K562 (cell line): ENCODE measurements at regions not wholly inside any gene's neighbourhood (a gene's known extent, or its start where the extent isn't known, plus 50 kb on each side); places are given as distances from the start of the nearest gene placed in this dataset.

Source experiments
- ATAC-seq: fragments of 200-7000 bp; cut with Tn5 transposase; 3 replicates; pipeline ENCODE4 v1.9.1; 2020; ENCODE audit warnings: moderate library complexity
- BruUV-seq: library from RNA; stranded (reverse); fragments of 400-500 nt; replicated peaks from 2 replicates; lab custom pipeline; 2021; lab: Mats Ljungman, UMichigan
- CTCF ChIA-PET: fragments of 300-600 bp; formaldehyde crosslinking; extraction: SDS; loops from one replicate; lab custom pipeline; 2021; ENCODE audit warnings: low intra/inter-chr PET ratio; lab: Yijun Ruan, JAX
- POLR2A ChIA-PET: fragments of 300-600, 350-650 bp; sonication (Branson Sonifier 250); formaldehyde crosslinking; extraction: SDS; loops from one replicate; lab custom pipeline; 2021; ENCODE audit warnings: antibody characterized with exemption, inconsistent platforms; lab: Yijun Ruan, JAX
- DNase-seq, 4 experiments: peaks; one replicate each; pipeline versions ENCODE4 v3.0.0 to v3.0.0-alpha.2; 2011 to 2018; ENCODE audit warnings: low spot score in 3 of 4, mixed read lengths in 3 of 4; ENCODE audit errors: extremely low read depth in 1 of 4
- FAIRE-seq: peaks from 2 replicates; lab custom pipeline; 2011; peaks lifted over from hg19 to GRCh38; lab: Jason Lieb, UNC
- H2AFZ ChIP-seq: 2 replicates; pipeline ENCODE4 v1.6.0; 2011; ENCODE audit warnings: low read depth, low read length, control low read depth, inconsistent platforms
- H3K27ac ChIP-seq: fragments of 200-600 bp; 3 replicates; pipeline ENCODE4 v1.8.0; 2011; ENCODE audit warnings: low read depth, mild to moderate bottlenecking, control low read depth, inconsistent platforms, low read length, moderate library complexity, mixed read lengths; ENCODE audit errors: extremely low read depth
- H3K27me3 ChIP-seq, 2 experiments: fragments of 300-600 bp in 1 of 2; 2 replicates in 1 of 2; 3 replicates in 1 of 2; pipeline versions ENCODE4 v1.6.0 to v1.8.0; 2011; ENCODE audit warnings: inconsistent platforms in 2 of 2, low read length in 2 of 2, mild to moderate bottlenecking in 1 of 2, mixed read lengths in 1 of 2, moderate library complexity in 1 of 2; ENCODE audit not compliant: control insufficient read depth in 2 of 2, insufficient read depth in 2 of 2
- H3K36me3 ChIP-seq: fragments of 300-600 bp; 3 replicates; pipeline ENCODE4 v1.8.0; 2011; ENCODE audit warnings: mild to moderate bottlenecking, low read length, inconsistent platforms; ENCODE audit not compliant: control insufficient read depth, insufficient read depth
- H3K4me1 ChIP-seq, 2 experiments: fragments of 200-600 bp in 1 of 2; replicated peaks in 1 of 2; 2 replicates in 1 of 2; 3 replicates in 1 of 2; pipeline versions ENCODE4 v1.5.1 to v1.8.0; 2011; ENCODE audit warnings: inconsistent platforms in 2 of 2, low read length in 2 of 2, mild to moderate bottlenecking in 1 of 2, mixed read lengths in 1 of 2, moderate library complexity in 1 of 2; ENCODE audit not compliant: control insufficient read depth in 2 of 2, insufficient read depth in 2 of 2
- H3K4me2 ChIP-seq: 2 replicates; pipeline ENCODE4 v1.6.1; 2011; ENCODE audit warnings: low read length, control low read depth, inconsistent platforms, mixed read lengths; ENCODE audit not compliant: insufficient read depth
- H3K4me3 ChIP-seq: fragments of 200-600 bp; sonication (generic), shearing (Covaris generic); 2 replicates; pipeline ENCODE4 v1.5.1; 2016; ENCODE audit warnings: control low read depth, inconsistent platforms
- H3K79me2 ChIP-seq: fragments of 200-600 bp; 3 replicates; pipeline ENCODE4 v1.8.0; 2011; ENCODE audit warnings: low read length, inconsistent platforms; ENCODE audit not compliant: control insufficient read depth, insufficient read depth
- H3K9ac ChIP-seq, 2 experiments: 2 replicates each; pipeline versions ENCODE4 v1.6.0 to v1.6.1; 2011; ENCODE audit warnings: low read depth in 2 of 2, low read length in 2 of 2, control low read depth in 1 of 2, inconsistent platforms in 1 of 2, mild to moderate bottlenecking in 1 of 2, mixed read lengths in 1 of 2; ENCODE audit not compliant: insufficient read depth in 1 of 2
- H3K9me1 ChIP-seq: one replicate; pipeline ENCODE4 v1.6.0; 2011; ENCODE audit warnings: inconsistent platforms, mild to moderate bottlenecking, low read length, moderate library complexity; ENCODE audit not compliant: control insufficient read depth, insufficient read depth
- H3K9me3 ChIP-seq: replicated peaks from 2 replicates; pipeline ENCODE4 v1.5.1; 2011; ENCODE audit warnings: low read depth, low read length, inconsistent platforms; ENCODE audit not compliant: control insufficient read depth, insufficient read depth
- H4K20me1 ChIP-seq: replicated peaks from 2 replicates; pipeline ENCODE4 v1.6.1; 2011; ENCODE audit warnings: low read length, inconsistent platforms, mixed read lengths; ENCODE audit not compliant: control insufficient read depth, insufficient read depth
- CHD1 ChIP-seq: fragments of 200-600 bp; sonication (generic); IDR thresholded peaks from one replicate; pipeline ENCODE4 v1.6.1; 2012; ENCODE audit warnings: mild to moderate bottlenecking, moderate library complexity, low read length, inconsistent platforms
- E2F8 ChIP-seq: fragments of 450-650 bp; IDR thresholded peaks from 2 replicates; pipeline ENCODE4 v1.7.1; 2018; ENCODE audit warnings: mild to moderate bottlenecking, low read depth; ENCODE audit not compliant: partially characterized antibody
- RAD51 ChIP-seq: fragments of 450-650 bp; IDR thresholded peaks from 2 replicates; pipeline ENCODE4 v1.7.1; 2016; ENCODE audit warnings: low read depth, mild to moderate bottlenecking, borderline replicate concordance
- TBL1XR1 ChIP-seq, 2 experiments: IDR thresholded peaks; 2 replicates each; pipeline ENCODE4 v1.6.1; 2012; ENCODE audit warnings: improper control_type of control experiment in 2 of 2, low read length in 2 of 2, mild to moderate bottlenecking in 1 of 2
- XRCC5 ChIP-seq: fragments of 200-400 bp; formaldehyde crosslinking; IDR thresholded peaks from 2 replicates; pipeline ENCODE4 v1.6.1; 2017; ENCODE audit warnings: low read depth, mild to moderate bottlenecking, low read length
- WGBS: fragments of 100-300 bp; shearing (Covaris generic); methylation state at CpG from one replicate; pipeline ENCODE4 v1.1.6; 2016; ENCODE audit warnings: low coverage, mixed read lengths; ENCODE audit not compliant: insufficient coverage; ENCODE audit errors: missing lambda C conversion rate; 5-methylcytosine and 5-hydroxymethylcytosine counted together
- in situ Hi-C: fragments of 300-500 bp; cut with MboI; formaldehyde crosslinking; loops from 4 replicates; pipeline ENCODE4 v1.15.0; 2018; ENCODE audit warnings: inconsistent platforms, mixed read lengths
- intact Hi-C: fragments of 100-400 bp; cut with micrococcal nuclease; formaldehyde crosslinking; loops from 2 replicates; pipeline ENCODE4 v1.14.2; 2022
- TF ChIP-seq, protein P1 (sequence below), 3 experiments: fragments of 200-800 bp in 1 of 3; fragments of 250-450 bp in 1 of 3; fragments of 450-650 bp in 1 of 3; sonication (Bioruptor Pico) in 1 of 3; sonication (Bioruptor generic) in 1 of 3; formaldehyde crosslinking in 1 of 3; IDR thresholded peaks; 2 replicates each; pipeline versions ENCODE4 v1.6.1 to v1.8.0; 2016 to 2022; ENCODE audit warnings: mild to moderate bottlenecking in 2 of 3, missing genetic modification characterization in 2 of 3, missing compliant biosample characterization in 1 of 3, moderate library complexity in 1 of 3

DNA sequence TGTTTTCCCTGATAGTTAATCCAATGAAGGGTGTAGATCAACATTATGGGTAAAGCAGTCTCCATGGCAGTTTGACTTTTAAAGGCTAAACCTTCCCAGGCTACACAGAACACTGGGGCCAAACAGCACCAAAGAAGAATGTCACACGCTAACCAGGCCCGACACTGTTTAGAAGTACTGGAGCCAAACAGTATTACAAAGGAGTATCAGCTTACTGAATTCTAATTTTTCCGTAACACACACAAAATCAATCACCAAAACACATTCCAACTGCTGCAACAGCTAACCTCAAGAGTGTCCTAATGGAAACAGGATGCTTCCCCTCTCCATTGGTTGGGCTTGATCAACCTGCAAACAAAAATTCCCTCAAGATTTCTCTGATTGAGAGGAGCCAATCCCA lies 783.5 kb downstream of the PCDH18 start:
- Histone ChIP-seq H3K9me1 (no peaks in the 10 kb centered on the region), H4K20me1 (no peaks in the 10 kb centered on the region), H3K27me3 (no peaks in the 10 kb centered on the region), H3K9ac (no peak overlapping the region), H3K27ac (no peak overlapping the region), H3K9me3 (no peaks in the 10 kb centered on the region), H2AFZ (no peak overlapping the region), H3K79me2 (no peaks in the 10 kb centered on the region), H3K36me3 (no peaks in the 10 kb centered on the region), H3K4me3 (no peak overlapping the region), H3K4me2 (no peak overlapping the region), H3K4me1 (no peaks in the 10 kb centered on the region)
- ChIA-PET CTCF (no interaction called here), POLR2A (no interaction called here)
- FAIRE-seq, result no peak
- BruUV-seq, result no TSS peak
- intact Hi-C loops, result no loop called here
- no peak for ATAC-seq
- in situ Hi-C loops, result no loop called here
- DNase-seq, result no peak
- TF ChIP-seq CHD1 (no peak), E2F8 (no peak), XRCC5 (no peak), TBL1XR1 (IDR thresholded peaks at IDR 0.05; ENCODE audit: low read length in 2 of 2) (no peak), RAD51 (no peak)
- TF ChIP-seq, protein P1, sequence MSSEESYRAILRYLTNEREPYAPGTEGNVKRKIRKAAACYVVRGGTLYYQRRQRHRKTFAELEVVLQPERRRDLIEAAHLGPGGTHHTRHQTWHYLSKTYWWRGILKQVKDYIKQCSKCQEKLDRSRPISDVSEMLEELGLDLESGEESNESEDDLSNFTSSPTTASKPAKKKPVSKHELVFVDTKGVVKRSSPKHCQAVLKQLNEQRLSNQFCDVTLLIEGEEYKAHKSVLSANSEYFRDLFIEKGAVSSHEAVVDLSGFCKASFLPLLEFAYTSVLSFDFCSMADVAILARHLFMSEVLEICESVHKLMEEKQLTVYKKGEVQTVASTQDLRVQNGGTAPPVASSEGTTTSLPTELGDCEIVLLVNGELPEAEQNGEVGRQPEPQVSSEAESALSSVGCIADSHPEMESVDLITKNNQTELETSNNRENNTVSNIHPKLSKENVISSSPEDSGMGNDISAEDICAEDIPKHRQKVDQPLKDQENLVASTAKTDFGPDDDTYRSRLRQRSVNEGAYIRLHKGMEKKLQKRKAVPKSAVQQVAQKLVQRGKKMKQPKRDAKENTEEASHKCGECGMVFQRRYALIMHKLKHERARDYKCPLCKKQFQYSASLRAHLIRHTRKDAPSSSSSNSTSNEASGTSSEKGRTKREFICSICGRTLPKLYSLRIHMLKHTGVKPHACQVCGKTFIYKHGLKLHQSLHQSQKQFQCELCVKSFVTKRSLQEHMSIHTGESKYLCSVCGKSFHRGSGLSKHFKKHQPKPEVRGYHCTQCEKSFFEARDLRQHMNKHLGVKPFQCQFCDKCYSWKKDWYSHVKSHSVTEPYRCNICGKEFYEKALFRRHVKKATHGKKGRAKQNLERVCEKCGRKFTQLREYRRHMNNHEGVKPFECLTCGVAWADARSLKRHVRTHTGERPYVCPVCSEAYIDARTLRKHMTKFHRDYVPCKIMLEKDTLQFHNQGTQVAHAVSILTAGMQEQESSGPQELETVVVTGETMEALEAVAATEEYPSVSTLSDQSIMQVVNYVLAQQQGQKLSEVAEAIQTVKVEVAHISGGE (CRISPR knock-in tag; IDR thresholded peaks at IDR 0.05), result no peak
- WGBS, result 3% methylated on average over 3 of the region's 3 CpGs
